GM23338 (cell line): ENCODE measurements at regions not wholly inside any gene's neighbourhood (a gene's known extent, or its start where the extent isn't known, plus 50 kb on each side); places are given as distances from the start of the nearest gene placed in this dataset.

ENCODE experiments used
- POLR2AphosphoS5 ChIP-seq: IDR thresholded peaks from 2 replicates; pipeline ENCODE4 v1.6.1; 2016; ENCODE audit warnings: antibody characterized with exemption, low read depth
- TF ChIP-seq, protein P1 (sequence below), 2 experiments: fragments of 200-600 bp in 1 of 2; sonication (generic) in 1 of 2; conservative IDR thresholded peaks; 2 replicates each; pipeline versions ENCODE4 v1.5.1 to v1.6.1; 2016 to 2017; ENCODE audit warnings: antibody characterized with exemption in 2 of 2, low read depth in 2 of 2, mild to moderate bottlenecking in 2 of 2, moderate library complexity in 1 of 2
- TF ChIP-seq, protein P2 (sequence below): IDR thresholded peaks from 2 replicates; pipeline ENCODE4 v1.6.1; 2016; ENCODE audit warnings: antibody characterized with exemption

- TF ChIP-seq, protein P1, sequence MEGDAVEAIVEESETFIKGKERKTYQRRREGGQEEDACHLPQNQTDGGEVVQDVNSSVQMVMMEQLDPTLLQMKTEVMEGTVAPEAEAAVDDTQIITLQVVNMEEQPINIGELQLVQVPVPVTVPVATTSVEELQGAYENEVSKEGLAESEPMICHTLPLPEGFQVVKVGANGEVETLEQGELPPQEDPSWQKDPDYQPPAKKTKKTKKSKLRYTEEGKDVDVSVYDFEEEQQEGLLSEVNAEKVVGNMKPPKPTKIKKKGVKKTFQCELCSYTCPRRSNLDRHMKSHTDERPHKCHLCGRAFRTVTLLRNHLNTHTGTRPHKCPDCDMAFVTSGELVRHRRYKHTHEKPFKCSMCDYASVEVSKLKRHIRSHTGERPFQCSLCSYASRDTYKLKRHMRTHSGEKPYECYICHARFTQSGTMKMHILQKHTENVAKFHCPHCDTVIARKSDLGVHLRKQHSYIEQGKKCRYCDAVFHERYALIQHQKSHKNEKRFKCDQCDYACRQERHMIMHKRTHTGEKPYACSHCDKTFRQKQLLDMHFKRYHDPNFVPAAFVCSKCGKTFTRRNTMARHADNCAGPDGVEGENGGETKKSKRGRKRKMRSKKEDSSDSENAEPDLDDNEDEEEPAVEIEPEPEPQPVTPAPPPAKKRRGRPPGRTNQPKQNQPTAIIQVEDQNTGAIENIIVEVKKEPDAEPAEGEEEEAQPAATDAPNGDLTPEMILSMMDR (conservative IDR thresholded peaks at IDR 0.05; ENCODE audit: low read depth in 2 of 2) = no peak
- TF ChIP-seq, protein P2, sequence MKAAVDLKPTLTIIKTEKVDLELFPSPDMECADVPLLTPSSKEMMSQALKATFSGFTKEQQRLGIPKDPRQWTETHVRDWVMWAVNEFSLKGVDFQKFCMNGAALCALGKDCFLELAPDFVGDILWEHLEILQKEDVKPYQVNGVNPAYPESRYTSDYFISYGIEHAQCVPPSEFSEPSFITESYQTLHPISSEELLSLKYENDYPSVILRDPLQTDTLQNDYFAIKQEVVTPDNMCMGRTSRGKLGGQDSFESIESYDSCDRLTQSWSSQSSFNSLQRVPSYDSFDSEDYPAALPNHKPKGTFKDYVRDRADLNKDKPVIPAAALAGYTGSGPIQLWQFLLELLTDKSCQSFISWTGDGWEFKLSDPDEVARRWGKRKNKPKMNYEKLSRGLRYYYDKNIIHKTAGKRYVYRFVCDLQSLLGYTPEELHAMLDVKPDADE = no peak
- no peak for TF ChIP-seq POLR2AphosphoS5
Observed at GRCh38 chrX:51406688-51407519, 74.3 kb downstream of the NUDT10 start.
